ENCODE measurements at regions not wholly inside any gene's neighbourhood (a gene's known extent, or its start where the extent isn't known, plus 50 kb on each side); places are given as distances from the start of the nearest gene placed in this dataset.

GRCh38 chr5:43889233-43889632, 286.3 kb downstream of the NNT start:
- TF ChIP-seq, protein P1, sequence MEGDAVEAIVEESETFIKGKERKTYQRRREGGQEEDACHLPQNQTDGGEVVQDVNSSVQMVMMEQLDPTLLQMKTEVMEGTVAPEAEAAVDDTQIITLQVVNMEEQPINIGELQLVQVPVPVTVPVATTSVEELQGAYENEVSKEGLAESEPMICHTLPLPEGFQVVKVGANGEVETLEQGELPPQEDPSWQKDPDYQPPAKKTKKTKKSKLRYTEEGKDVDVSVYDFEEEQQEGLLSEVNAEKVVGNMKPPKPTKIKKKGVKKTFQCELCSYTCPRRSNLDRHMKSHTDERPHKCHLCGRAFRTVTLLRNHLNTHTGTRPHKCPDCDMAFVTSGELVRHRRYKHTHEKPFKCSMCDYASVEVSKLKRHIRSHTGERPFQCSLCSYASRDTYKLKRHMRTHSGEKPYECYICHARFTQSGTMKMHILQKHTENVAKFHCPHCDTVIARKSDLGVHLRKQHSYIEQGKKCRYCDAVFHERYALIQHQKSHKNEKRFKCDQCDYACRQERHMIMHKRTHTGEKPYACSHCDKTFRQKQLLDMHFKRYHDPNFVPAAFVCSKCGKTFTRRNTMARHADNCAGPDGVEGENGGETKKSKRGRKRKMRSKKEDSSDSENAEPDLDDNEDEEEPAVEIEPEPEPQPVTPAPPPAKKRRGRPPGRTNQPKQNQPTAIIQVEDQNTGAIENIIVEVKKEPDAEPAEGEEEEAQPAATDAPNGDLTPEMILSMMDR (IDR thresholded peaks at IDR 0.05), result no peak
- no peak for TF ChIP-seq POLR2A (IDR thresholded peaks at IDR 0.05)
